Bronchial epithelial cell (primary cell): ENCODE measurements at regions not wholly inside any gene's neighbourhood (a gene's known extent, or its start where the extent isn't known, plus 50 kb on each side); places are given as distances from the start of the nearest gene placed in this dataset.

ENCODE experiments used
- DNase-seq: peaks from one replicate; pipeline ENCODE4 v3.0.0-alpha.2; 2010; ENCODE audit warnings: low read depth
- FAIRE-seq: peaks from 2 replicates; lab custom pipeline; 2011; peaks lifted over from hg19 to GRCh38; lab: Jason Lieb, UNC
- H3K27me3 ChIP-seq: 2 replicates; pipeline ENCODE4 v1.5.1; 2011; ENCODE audit warnings: low read length; ENCODE audit not compliant: control insufficient read depth, insufficient read depth
- H3K36me3 ChIP-seq: 2 replicates; pipeline ENCODE4 v1.5.1; 2011; ENCODE audit warnings: low read length; ENCODE audit not compliant: control insufficient read depth, insufficient read depth
- H3K4me3 ChIP-seq: 2 replicates; pipeline ENCODE4 v1.5.1; 2011; ENCODE audit warnings: mild to moderate bottlenecking, low read depth, low read length, control low read depth
- CTCF ChIP-seq: IDR thresholded peaks from 2 replicates; pipeline ENCODE4 v1.5.1; 2011; ENCODE audit warnings: mild to moderate bottlenecking, moderate library complexity, low read length, control low read depth, inconsistent platforms; ENCODE audit not compliant: insufficient read depth, severe bottlenecking

DNA sequence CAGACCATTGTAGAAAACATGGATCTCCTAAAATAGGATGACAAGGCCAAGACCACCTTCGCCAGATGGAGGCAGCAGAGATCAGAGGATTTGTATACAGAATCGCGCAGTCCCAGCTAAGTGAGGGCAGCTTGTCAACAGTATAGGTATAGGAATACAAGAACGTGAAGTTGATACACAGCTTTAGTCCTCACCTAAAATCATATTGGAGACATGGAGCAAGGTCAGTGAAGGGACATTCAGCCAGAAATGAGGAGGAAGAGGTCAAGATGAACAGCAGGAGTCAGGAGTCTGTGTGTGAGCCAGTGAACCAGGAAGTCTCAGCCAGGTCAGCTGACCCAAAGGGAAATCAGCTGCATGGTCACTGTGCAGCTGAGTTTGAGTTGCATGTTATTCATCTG lies 263.4 kb upstream of the PRKCQ start:
- H3K36me3 ChIP-seq: no peaks in the 10 kb centered on the region
- H3K4me3 ChIP-seq: no peak overlapping the region
- DNase-seq: no peak
- no peak for TF ChIP-seq CTCF
- no peaks in the 10 kb centered on the region for H3K27me3 ChIP-seq
- FAIRE-seq: peak; percentile 13

- H3K27me3 ChIP-seq: no peaks in the 10 kb centered on the region
- no peak overlapping the region for H3K4me3 ChIP-seq
- H3K36me3 ChIP-seq: no peaks in the 10 kb centered on the region
- no peak for FAIRE-seq
- DNase-seq: no peak
- TF ChIP-seq CTCF: no peak
Observed at GRCh38 chr10:6842722-6843121, 262.6 kb upstream of the PRKCQ start.

DNA sequence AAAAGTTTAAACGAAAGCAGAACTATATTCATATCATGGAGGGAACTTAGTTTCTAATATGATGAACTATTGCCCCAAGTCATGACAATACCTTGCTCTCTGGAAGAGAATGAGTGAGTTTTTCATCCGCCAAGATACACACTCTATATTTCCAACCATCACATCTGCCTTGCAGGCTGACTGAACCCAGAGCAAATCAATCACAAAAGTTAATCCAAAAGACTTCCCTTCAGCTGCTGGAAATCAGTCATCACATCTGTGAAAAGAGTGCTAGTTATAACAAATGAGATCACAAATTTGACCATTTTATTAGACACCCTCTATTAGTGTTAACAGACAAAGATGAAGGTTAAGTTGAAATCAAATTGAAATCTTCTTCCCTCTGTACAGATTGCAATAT lies 261.7 kb upstream of the PRKCQ start:
- TF ChIP-seq CTCF: no peak
- no peak overlapping the region for H3K4me3 ChIP-seq
- FAIRE-seq: no peak

GRCh38 chr10:6840766-6841165 lies 260.7 kb upstream of the PRKCQ start:
- DNase-seq (peak; percentile 25), FAIRE-seq (no peak)
- H3K27me3 ChIP-seq: no peaks in the 10 kb centered on the region
- H3K4me3 ChIP-seq: no peak overlapping the region
- no peak for TF ChIP-seq CTCF
- no peaks in the 10 kb centered on the region for H3K36me3 ChIP-seq

More for the DNA sequence above, 261.7 kb upstream of the PRKCQ start:
- Histone ChIP-seq H3K36me3 (no peaks in the 10 kb centered on the region), H3K27me3 (no peaks in the 10 kb centered on the region)
- no peak for DNase-seq

GRCh38 chr10:6840201-6840691 lies 260.2 kb upstream of the PRKCQ start:
- no peak for DNase-seq
- FAIRE-seq: no peak

More at GRCh38 chr10:6840201-6840691, 260.2 kb upstream of the PRKCQ start:
- no peaks in the 10 kb centered on the region for H3K36me3 ChIP-seq
- TF ChIP-seq CTCF: no peak
- H3K27me3 ChIP-seq: no peaks in the 10 kb centered on the region
- H3K4me3 ChIP-seq: no peak overlapping the region
